Gastrocnemius medialis (tissue), 4 donors: ENCODE measurements at regions not wholly inside any gene's neighbourhood (a gene's known extent, or its start where the extent isn't known, plus 50 kb on each side); places are given as distances from the start of the nearest gene placed in this dataset.

Experiments
- POLR2A ChIP-seq, 2 donors: fragments of 450-650 bp; IDR thresholded peaks; one replicate each; pipeline ENCODE4 v1.6.1; 2017; ENCODE audit warnings: antibody characterized with exemption in 2 of 2, mild to moderate bottlenecking in 2 of 2, moderate library complexity in 2 of 2
- TF ChIP-seq, protein P1 (sequence below), 5 experiments: fragments of 450-650 bp in 3 of 5; fragments of 200-600 bp in 2 of 5; sonication (generic) in 2 of 5; IDR thresholded peaks in 4 of 5; conservative IDR thresholded peaks in 1 of 5; 1 replicate in 4 of 5; 2 replicates in 1 of 5; pipeline ENCODE4 v1.5.1; 2016 to 2019; ENCODE audit warnings: antibody characterized with exemption in 5 of 5, mild to moderate bottlenecking in 3 of 5, moderate library complexity in 3 of 5

DNA sequence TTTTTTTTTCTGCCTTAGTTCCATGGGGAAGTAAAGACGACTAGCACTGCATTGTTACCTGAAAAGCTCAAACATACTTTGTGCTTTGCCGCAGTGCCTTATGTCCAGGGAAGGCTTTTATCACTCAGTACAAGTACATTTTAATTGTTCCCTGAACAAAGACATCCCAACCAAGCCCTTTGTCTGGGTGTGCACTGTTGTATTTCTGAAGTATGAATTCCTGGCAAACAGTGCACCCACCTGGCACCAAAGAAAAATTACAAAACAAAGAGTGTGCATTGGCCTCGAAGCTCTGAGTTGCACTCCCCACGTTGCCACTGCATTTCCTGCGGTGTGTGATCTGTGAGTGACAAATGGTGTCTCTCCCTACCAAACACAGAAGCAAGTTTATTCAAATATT lies 858.5 kb upstream of the PIK3C3 start:
- TF ChIP-seq, protein P1, sequence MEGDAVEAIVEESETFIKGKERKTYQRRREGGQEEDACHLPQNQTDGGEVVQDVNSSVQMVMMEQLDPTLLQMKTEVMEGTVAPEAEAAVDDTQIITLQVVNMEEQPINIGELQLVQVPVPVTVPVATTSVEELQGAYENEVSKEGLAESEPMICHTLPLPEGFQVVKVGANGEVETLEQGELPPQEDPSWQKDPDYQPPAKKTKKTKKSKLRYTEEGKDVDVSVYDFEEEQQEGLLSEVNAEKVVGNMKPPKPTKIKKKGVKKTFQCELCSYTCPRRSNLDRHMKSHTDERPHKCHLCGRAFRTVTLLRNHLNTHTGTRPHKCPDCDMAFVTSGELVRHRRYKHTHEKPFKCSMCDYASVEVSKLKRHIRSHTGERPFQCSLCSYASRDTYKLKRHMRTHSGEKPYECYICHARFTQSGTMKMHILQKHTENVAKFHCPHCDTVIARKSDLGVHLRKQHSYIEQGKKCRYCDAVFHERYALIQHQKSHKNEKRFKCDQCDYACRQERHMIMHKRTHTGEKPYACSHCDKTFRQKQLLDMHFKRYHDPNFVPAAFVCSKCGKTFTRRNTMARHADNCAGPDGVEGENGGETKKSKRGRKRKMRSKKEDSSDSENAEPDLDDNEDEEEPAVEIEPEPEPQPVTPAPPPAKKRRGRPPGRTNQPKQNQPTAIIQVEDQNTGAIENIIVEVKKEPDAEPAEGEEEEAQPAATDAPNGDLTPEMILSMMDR (IDR thresholded peaks at IDR 0.05 in 4 of 5, conservative IDR thresholded peaks at IDR 0.05 in 1 of 5) = no peak
- no peak for TF ChIP-seq POLR2A (IDR thresholded peaks at IDR 0.05)
